ENCODE measurements at regions not wholly inside any gene's neighbourhood (a gene's known extent, or its start where the extent isn't known, plus 50 kb on each side); places are given as distances from the start of the nearest gene placed in this dataset.

- H3K4me3 ChIP-seq (ENCODE audit: control insufficient read depth, low read depth, low read length), result no peak overlapping the region
- TF ChIP-seq CTCF (conservative IDR thresholded peaks at IDR 0.05; ENCODE audit: control insufficient read depth, insufficient read depth, low read depth, low read length), result no peak
- no peak for DNase-seq (ENCODE audit: low read depth)
These were observed 80.2 kb upstream of the MYCN start for GRCh38 chr2:15860051-15860663.

- TF ChIP-seq CTCF (conservative IDR thresholded peaks at IDR 0.05; ENCODE audit: control insufficient read depth, insufficient read depth, low read depth, low read length), result no peak
- H3K4me3 ChIP-seq (ENCODE audit: control insufficient read depth, low read depth, low read length), result no peak overlapping the region
- DNase-seq (ENCODE audit: low read depth), result no peak
These were observed 79.6 kb upstream of the MYCN start for GRCh38 chr2:15860760-15861159.

GRCh38 chr2:15861172-15861822 lies 79.1 kb upstream of the MYCN start:
- DNase-seq (ENCODE audit: low read depth), result no peak
- no peak overlapping the region for H3K4me3 ChIP-seq (ENCODE audit: control insufficient read depth, low read depth, low read length)
- TF ChIP-seq CTCF (conservative IDR thresholded peaks at IDR 0.05; ENCODE audit: control insufficient read depth, insufficient read depth, low read depth, low read length), result no peak

DNA sequence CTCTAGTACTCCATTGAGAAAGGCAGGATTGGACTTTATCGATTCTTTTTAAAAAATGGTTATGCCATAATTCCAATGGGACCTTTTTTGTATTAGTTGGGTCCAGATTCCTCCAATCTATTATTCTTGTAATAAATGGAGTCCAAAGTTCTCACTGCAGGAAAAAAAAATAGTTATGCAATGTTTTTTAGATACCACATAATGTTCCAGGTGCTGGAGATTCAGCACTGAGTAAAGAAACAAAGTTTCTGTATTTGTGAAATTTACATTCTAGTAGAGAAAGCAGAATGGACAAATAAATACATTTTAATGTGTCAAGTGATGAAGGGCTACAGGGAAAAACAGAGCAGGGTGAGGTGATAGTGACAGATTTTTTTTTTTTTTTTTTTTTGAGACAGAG lies 78.5 kb upstream of the MYCN start:
- H3K4me3 ChIP-seq (ENCODE audit: control insufficient read depth, low read depth, low read length), result no peak overlapping the region
- no peak for DNase-seq (ENCODE audit: low read depth)
- no peak for TF ChIP-seq CTCF (conservative IDR thresholded peaks at IDR 0.05; ENCODE audit: control insufficient read depth, insufficient read depth, low read depth, low read length)

DNA sequence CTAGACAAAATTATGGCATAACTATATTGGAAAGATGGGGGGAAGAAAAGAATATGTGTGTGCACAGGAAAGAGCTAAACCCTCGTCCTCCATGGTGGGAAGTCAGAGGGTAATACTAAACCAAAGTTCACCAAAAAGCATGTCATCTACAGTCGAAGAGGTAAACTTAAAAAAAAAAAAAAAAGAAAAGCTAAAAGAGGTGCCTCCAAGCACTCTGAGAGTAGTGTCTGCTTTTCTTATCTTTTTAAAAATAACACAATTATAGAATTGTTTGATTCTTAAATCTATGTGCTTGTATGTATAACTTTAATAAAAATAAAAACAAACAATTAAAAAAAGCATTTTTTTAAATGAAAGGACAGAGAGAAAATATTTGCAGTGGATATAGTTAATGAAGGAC lies 77.3 kb upstream of the MYCN start:
- no peak overlapping the region for H3K4me3 ChIP-seq (ENCODE audit: control insufficient read depth, low read depth, low read length)
- no peak for DNase-seq (ENCODE audit: low read depth)
- no peak for TF ChIP-seq CTCF (conservative IDR thresholded peaks at IDR 0.05; ENCODE audit: control insufficient read depth, insufficient read depth, low read depth, low read length)

DNA sequence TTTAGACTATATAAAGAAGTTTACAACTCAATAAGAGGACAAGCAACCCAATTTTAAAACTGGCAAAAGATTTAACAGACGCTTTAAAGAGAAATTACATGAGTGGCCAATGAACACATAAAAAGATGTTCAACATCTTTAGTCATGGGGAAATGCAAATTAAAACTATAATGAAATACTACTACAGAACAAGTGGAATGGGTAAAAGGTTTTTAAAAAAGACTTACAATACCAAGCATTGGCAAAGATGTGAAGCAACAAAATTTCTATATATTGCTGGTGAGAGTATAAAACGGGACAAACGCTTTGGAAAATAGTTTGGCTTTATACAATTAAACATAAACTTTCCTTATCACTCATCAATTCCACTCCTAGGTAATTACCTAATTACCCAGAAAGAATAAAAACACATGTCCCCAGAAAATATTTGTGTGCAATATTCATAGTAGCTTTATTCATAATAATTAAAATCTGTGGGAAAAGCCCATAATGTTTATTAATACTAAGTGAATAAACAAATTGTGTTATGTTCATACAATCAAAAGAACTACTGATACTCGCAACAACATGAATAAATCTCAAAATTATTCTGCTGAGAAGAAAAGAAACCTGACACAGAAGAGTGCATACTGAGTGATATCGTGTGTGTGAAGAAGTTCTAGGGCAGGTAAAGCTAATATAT lies 76.7 kb upstream of the MYCN start:
- no peak for TF ChIP-seq CTCF (conservative IDR thresholded peaks at IDR 0.05; ENCODE audit: control insufficient read depth, insufficient read depth, low read depth, low read length)
- H3K4me3 ChIP-seq (ENCODE audit: control insufficient read depth, low read depth, low read length), result no peak overlapping the region
- no peak for DNase-seq (ENCODE audit: low read depth)
